Loucy (cell line): ENCODE measurements at regions not wholly inside any gene's neighbourhood (a gene's known extent, or its start where the extent isn't known, plus 50 kb on each side); places are given as distances from the start of the nearest gene placed in this dataset.

Experiments
- EZH2phosphoT487 ChIP-seq: fragments of 200-600 bp; IDR thresholded peaks from 2 replicates; pipeline ENCODE4 v1.6.1; 2018; ENCODE audit warnings: antibody characterized with exemption, mild to moderate bottlenecking, moderate library complexity, borderline replicate concordance
- TF ChIP-seq, protein P1 (sequence below): fragments of 200-600 bp; sonication (generic); conservative IDR thresholded peaks from 2 replicates; pipeline ENCODE4 v1.5.1; 2014; ENCODE audit warnings: mild to moderate bottlenecking, antibody characterized with exemption, low read length

DNA sequence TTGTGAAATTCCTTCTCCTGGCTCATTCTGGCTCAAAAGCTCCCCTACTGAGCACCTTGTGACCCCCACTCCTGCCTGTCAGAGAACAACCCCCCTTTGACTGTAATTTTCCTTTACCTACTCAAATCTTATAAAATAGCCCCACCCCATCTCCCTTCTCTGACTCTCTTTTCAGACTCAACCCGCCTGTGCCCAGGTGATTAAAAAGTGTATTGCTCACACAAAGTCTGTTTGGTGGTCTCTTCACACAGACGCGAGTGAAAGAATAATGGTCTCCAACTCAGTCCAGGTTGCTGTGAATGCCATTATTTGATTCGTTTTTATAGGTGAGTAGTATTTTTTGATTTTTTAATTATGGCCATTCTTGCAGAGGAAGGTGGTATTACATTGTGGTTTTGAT is 414.1 kb upstream of the FKBP1C start:
- TF ChIP-seq, protein P1, sequence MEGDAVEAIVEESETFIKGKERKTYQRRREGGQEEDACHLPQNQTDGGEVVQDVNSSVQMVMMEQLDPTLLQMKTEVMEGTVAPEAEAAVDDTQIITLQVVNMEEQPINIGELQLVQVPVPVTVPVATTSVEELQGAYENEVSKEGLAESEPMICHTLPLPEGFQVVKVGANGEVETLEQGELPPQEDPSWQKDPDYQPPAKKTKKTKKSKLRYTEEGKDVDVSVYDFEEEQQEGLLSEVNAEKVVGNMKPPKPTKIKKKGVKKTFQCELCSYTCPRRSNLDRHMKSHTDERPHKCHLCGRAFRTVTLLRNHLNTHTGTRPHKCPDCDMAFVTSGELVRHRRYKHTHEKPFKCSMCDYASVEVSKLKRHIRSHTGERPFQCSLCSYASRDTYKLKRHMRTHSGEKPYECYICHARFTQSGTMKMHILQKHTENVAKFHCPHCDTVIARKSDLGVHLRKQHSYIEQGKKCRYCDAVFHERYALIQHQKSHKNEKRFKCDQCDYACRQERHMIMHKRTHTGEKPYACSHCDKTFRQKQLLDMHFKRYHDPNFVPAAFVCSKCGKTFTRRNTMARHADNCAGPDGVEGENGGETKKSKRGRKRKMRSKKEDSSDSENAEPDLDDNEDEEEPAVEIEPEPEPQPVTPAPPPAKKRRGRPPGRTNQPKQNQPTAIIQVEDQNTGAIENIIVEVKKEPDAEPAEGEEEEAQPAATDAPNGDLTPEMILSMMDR: no peak
- TF ChIP-seq EZH2phosphoT487: no peak
